GM23338 (cell line): ENCODE measurements at regions not wholly inside any gene's neighbourhood (a gene's known extent, or its start where the extent isn't known, plus 50 kb on each side); places are given as distances from the start of the nearest gene placed in this dataset.

ENCODE experiments used
- ATAC-seq: fragments of 200-7000 bp; cut with Tn5 transposase; 3 replicates; pipeline ENCODE4 v1.9.1; 2020
- DNase-seq: peaks from one replicate; pipeline ENCODE4 v3.0.0-alpha.2; 2015; ENCODE audit warnings: low spot score
- H2AFZ ChIP-seq: fragments of 200-600 bp; sonication (generic); 2 replicates; pipeline ENCODE4 v1.8.0; 2016; ENCODE audit warnings: antibody characterized with exemption, mild to moderate bottlenecking, moderate library complexity
- H3F3A ChIP-seq: fragments of 200-600 bp; sonication (generic); replicated peaks from 2 replicates; pipeline ENCODE4 v1.8.0; 2017; ENCODE audit warnings: antibody characterized with exemption, mixed run types, low read depth
- H3K27ac ChIP-seq: fragments of 200-600 bp; sonication (generic); 2 replicates; pipeline ENCODE4 v1.6.1; 2016; ENCODE audit warnings: low read depth
- H3K27me3 ChIP-seq: fragments of 200-600 bp; sonication (generic); 2 replicates; pipeline ENCODE4 v1.8.0; 2016; ENCODE audit warnings: mild to moderate bottlenecking, mixed run types, moderate library complexity; ENCODE audit not compliant: insufficient read depth
- H3K36me3 ChIP-seq: fragments of 200-600 bp; sonication (generic); 2 replicates; pipeline ENCODE4 v1.8.0; 2016; ENCODE audit warnings: mild to moderate bottlenecking; ENCODE audit not compliant: insufficient read depth
- H3K4me1 ChIP-seq: fragments of 200-600 bp; sonication (generic); 2 replicates; pipeline ENCODE4 v1.8.0; 2016; ENCODE audit warnings: mild to moderate bottlenecking, moderate library complexity; ENCODE audit not compliant: insufficient read depth
- H3K4me2 ChIP-seq: fragments of 200-600 bp; sonication (generic); 2 replicates; pipeline ENCODE4 v1.7.1; 2017; ENCODE audit warnings: mixed run types
- H3K4me3 ChIP-seq: fragments of 200-600 bp; sonication (generic); 2 replicates; pipeline ENCODE4 v1.6.1; 2016; ENCODE audit warnings: mixed run types
- H3K79me2 ChIP-seq: fragments of 200-600 bp; sonication (generic); replicated peaks from 2 replicates; pipeline ENCODE4 v1.8.0; 2017; ENCODE audit warnings: mild to moderate bottlenecking; ENCODE audit not compliant: insufficient read depth
- H3K9me2 ChIP-seq: fragments of 200-600 bp; sonication (generic); 2 replicates; pipeline ENCODE4 v1.8.0; 2017; ENCODE audit not compliant: insufficient read depth
- H4K20me1 ChIP-seq: fragments of 200-600 bp; sonication (generic); replicated peaks from 2 replicates; pipeline ENCODE4 v1.8.0; 2017; ENCODE audit warnings: mild to moderate bottlenecking; ENCODE audit not compliant: insufficient read depth
- H3K27ac Mint-ChIP-seq: 2 replicates; pipeline ENCODE4 v1.8.0; 2020; ENCODE audit warnings: inconsistent platforms, mild to moderate bottlenecking, moderate library complexity, mixed read lengths
- H3K27me3 Mint-ChIP-seq: 3 replicates; pipeline ENCODE4 v1.8.0; 2022; ENCODE audit warnings: low read depth, mild to moderate bottlenecking, moderate library complexity, mixed read lengths, inconsistent platforms; ENCODE audit not compliant: insufficient read depth, poor library complexity
- H3K36me3 Mint-ChIP-seq: 3 replicates; pipeline ENCODE4 v1.8.0; 2021; ENCODE audit warnings: low read depth, mild to moderate bottlenecking, inconsistent platforms, moderate library complexity, mixed read lengths
- H3K4me1 Mint-ChIP-seq: 3 replicates; pipeline ENCODE4 v1.8.0; 2020; ENCODE audit warnings: mild to moderate bottlenecking, inconsistent platforms, mixed read lengths
- H3K4me3 Mint-ChIP-seq: 3 replicates; pipeline ENCODE4 v1.8.0; 2021; ENCODE audit warnings: moderate library complexity, mild to moderate bottlenecking, inconsistent platforms, mixed read lengths
- H3K9me3 Mint-ChIP-seq: 3 replicates; pipeline ENCODE4 v1.8.0; 2020; ENCODE audit warnings: moderate library complexity, mild to moderate bottlenecking, inconsistent platforms, mixed read lengths
- CREB1 ChIP-seq: fragments of 250-450 bp; sonication (Bioruptor Pico); IDR thresholded peaks from 2 replicates; pipeline ENCODE4 v1.5.0; 2020; ENCODE audit warnings: low read depth, mild to moderate bottlenecking, moderate library complexity
- CTCF ChIP-seq, 2 experiments: fragments of 200-600 bp in 1 of 2; sonication (generic) in 1 of 2; conservative IDR thresholded peaks; 2 replicates each; pipeline versions ENCODE4 v1.5.1 to v1.6.1; 2016 to 2017; ENCODE audit warnings: antibody characterized with exemption in 2 of 2, low read depth in 2 of 2, mild to moderate bottlenecking in 2 of 2, moderate library complexity in 1 of 2
- EZH2 ChIP-seq: fragments of 200-600 bp; sonication (generic); IDR thresholded peaks from one replicate; pipeline ENCODE4 v1.8.0; 2017; ENCODE audit warnings: antibody characterized with exemption, mild to moderate bottlenecking, low read depth; ENCODE audit not compliant: unreplicated experiment
- EZH2phosphoT487 ChIP-seq: fragments of 200-600 bp; sonication (generic); IDR thresholded peaks from one replicate; pipeline ENCODE4 v1.8.1; 2018; ENCODE audit warnings: antibody characterized with exemption; ENCODE audit not compliant: unreplicated experiment
- JUNB ChIP-seq: IDR thresholded peaks from one replicate; pipeline ENCODE4 v1.6.1; 2016; ENCODE audit warnings: antibody characterized with exemption; ENCODE audit not compliant: unreplicated experiment
- NANOG ChIP-seq: IDR thresholded peaks from 2 replicates; pipeline ENCODE4 v1.6.1; 2016; ENCODE audit warnings: antibody characterized with exemption, borderline replicate concordance
- REST ChIP-seq: IDR thresholded peaks from one replicate; pipeline ENCODE4 v1.6.1; 2018; ENCODE audit warnings: antibody characterized with exemption; ENCODE audit not compliant: unreplicated experiment
- STAT1 ChIP-seq: IDR thresholded peaks from one replicate; pipeline ENCODE4 v1.6.1; 2016; ENCODE audit warnings: antibody characterized with exemption; ENCODE audit not compliant: unreplicated experiment
- ZNF114 ChIP-seq: fragments of 250-450 bp; sonication (Bioruptor Pico); IDR thresholded peaks from 2 replicates; pipeline ENCODE4 v1.5.0; 2020; ENCODE audit warnings: mild to moderate bottlenecking, moderate library complexity
- ZNF462 ChIP-seq: fragments of 250-450 bp; sonication (Bioruptor Pico); IDR thresholded peaks from 2 replicates; pipeline ENCODE4 v1.5.0; 2020; ENCODE audit warnings: mild to moderate bottlenecking, moderate library complexity
- TF ChIP-seq, protein P1 (sequence below): IDR thresholded peaks from 2 replicates; pipeline ENCODE4 v1.6.1; 2016; ENCODE audit warnings: antibody characterized with exemption

DNA sequence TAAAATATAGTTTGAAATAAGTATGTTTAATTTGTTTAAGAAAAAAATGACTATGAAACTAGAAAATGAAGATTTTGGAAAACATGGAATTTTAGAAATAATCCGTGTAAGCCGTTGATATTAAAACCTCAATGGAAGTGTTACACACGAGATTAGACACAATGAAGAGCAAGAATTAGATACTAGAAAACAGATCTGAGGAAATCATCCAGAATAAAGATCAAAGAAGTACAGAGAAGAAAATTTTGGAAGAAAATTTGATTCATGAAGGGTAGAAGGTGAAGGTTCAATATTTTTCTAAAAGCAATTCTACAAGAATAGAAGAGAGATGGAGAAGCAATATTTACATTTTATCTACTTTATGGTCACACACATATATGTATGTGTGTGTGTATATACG, 52.5 kb upstream of the SATB1 start:
- H3K4me1 ChIP-seq: no peaks in the 10 kb centered on the region
- Mint-ChIP-seq H3K36me3 (no peaks in the 10 kb centered on the region), H3K4me3 (no peak overlapping the region), H3K4me1 (no peaks in the 10 kb centered on the region), H3K27ac (no peak overlapping the region), H3K9me3 (no peaks in the 10 kb centered on the region), H3K27me3 (no peaks in the 10 kb centered on the region)
- H3K9me2 ChIP-seq: no peaks in the 10 kb centered on the region
- H4K20me1 ChIP-seq: no peaks in the 10 kb centered on the region
- H3K27me3 ChIP-seq: no peaks in the 10 kb centered on the region
- TF ChIP-seq ZNF462 (no peak), JUNB (no peak), ZNF114 (CRISPR knock-in tag) (no peak), NANOG (no peak), STAT1 (no peak), CREB1 (CRISPR knock-in tag) (no peak), REST (no peak), CTCF (conservative IDR thresholded peaks at IDR 0.05; ENCODE audit: low read depth in 2 of 2) (no peak), EZH2phosphoT487 (no peak), EZH2 (no peak)
- TF ChIP-seq, protein P1, sequence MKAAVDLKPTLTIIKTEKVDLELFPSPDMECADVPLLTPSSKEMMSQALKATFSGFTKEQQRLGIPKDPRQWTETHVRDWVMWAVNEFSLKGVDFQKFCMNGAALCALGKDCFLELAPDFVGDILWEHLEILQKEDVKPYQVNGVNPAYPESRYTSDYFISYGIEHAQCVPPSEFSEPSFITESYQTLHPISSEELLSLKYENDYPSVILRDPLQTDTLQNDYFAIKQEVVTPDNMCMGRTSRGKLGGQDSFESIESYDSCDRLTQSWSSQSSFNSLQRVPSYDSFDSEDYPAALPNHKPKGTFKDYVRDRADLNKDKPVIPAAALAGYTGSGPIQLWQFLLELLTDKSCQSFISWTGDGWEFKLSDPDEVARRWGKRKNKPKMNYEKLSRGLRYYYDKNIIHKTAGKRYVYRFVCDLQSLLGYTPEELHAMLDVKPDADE: no peak
- H3K4me2 ChIP-seq: no peak overlapping the region
- ATAC-seq: no peak
- H3K36me3 ChIP-seq: no peaks in the 10 kb centered on the region
- H3F3A ChIP-seq: no peaks in the 10 kb centered on the region
- H2AFZ ChIP-seq: no peak overlapping the region
- no peaks in the 10 kb centered on the region for H3K79me2 ChIP-seq
- no peak overlapping the region for H3K27ac ChIP-seq
- H3K4me3 ChIP-seq: no peak overlapping the region
- no peak for DNase-seq
